ENCODE measurements at regions not wholly inside any gene's neighbourhood (a gene's known extent, or its start where the extent isn't known, plus 50 kb on each side); places are given as distances from the start of the nearest gene placed in this dataset.

GRCh38 chr6:5865506-5866031 lies 141.2 kb downstream of the NRN1 start:
- no peak overlapping the region for H3K4me3 ChIP-seq (ENCODE audit: low read depth, low read length)
- TF ChIP-seq MYC (IDR thresholded peaks at IDR 0.05; ENCODE audit: low read depth, low read length) (no peak), CTCF (IDR thresholded peaks at IDR 0.05; ENCODE audit: low read depth, low read length) (no peak)
- DNase-seq (ENCODE audit: low read depth) = peak; percentile 37

GRCh38 chr6:5860849-5861248 lies 145.9 kb downstream of the NRN1 start:
- TF ChIP-seq CTCF (IDR thresholded peaks at IDR 0.05; ENCODE audit: low read depth, low read length) = no peak
- TF ChIP-seq MAX (IDR thresholded peaks at IDR 0.05; ENCODE audit: low read depth, low read length) = no peak
- no peak overlapping the region for H3K4me3 ChIP-seq (ENCODE audit: low read depth, low read length)
- DNase-seq (ENCODE audit: low read depth) = no peak

GRCh38 chr6:5855787-5856470 lies 150.8 kb downstream of the NRN1 start:
- no peak for DNase-seq (ENCODE audit: low read depth)
- no peak overlapping the region for H3K4me3 ChIP-seq (ENCODE audit: low read depth, low read length)
- TF ChIP-seq MAX (IDR thresholded peaks at IDR 0.05; ENCODE audit: low read depth, low read length) = no peak
- TF ChIP-seq POLR2A (IDR thresholded peaks at IDR 0.05; ENCODE audit: extremely low read depth, insufficient read length) = no peak
- TF ChIP-seq CTCF (IDR thresholded peaks at IDR 0.05; ENCODE audit: low read depth, low read length) = no peak
- TF ChIP-seq MYC (IDR thresholded peaks at IDR 0.05; ENCODE audit: low read depth, low read length) = no peak

- TF ChIP-seq CTCF (IDR thresholded peaks at IDR 0.05; ENCODE audit: low read depth, low read length) (no peak), MAX (IDR thresholded peaks at IDR 0.05; ENCODE audit: low read depth, low read length) (no peak), POLR2A (IDR thresholded peaks at IDR 0.05; ENCODE audit: extremely low read depth, insufficient read length) (no peak)
- H3K4me3 ChIP-seq (ENCODE audit: low read depth, low read length) = no peak overlapping the region
- DNase-seq (ENCODE audit: low read depth) = no peak
Observed at GRCh38 chr6:5854899-5855298, 151.8 kb downstream of the NRN1 start.

- H3K4me3 ChIP-seq (ENCODE audit: low read depth, low read length) = no peak overlapping the region
- TF ChIP-seq POLR2A (IDR thresholded peaks at IDR 0.05; ENCODE audit: extremely low read depth, insufficient read length) (no peak), CTCF (IDR thresholded peaks at IDR 0.05; ENCODE audit: low read depth, low read length) (no peak), MAX (IDR thresholded peaks at IDR 0.05; ENCODE audit: low read depth, low read length) (no peak), MYC (IDR thresholded peaks at IDR 0.05; ENCODE audit: low read depth, low read length) (no peak)
Observed at GRCh38 chr6:5851261-5851757, 155.4 kb downstream of the NRN1 start.

GRCh38 chr6:5850848-5851255 lies 155.9 kb downstream of the NRN1 start:
- H3K4me3 ChIP-seq (ENCODE audit: low read depth, low read length) = no peak overlapping the region
- TF ChIP-seq CTCF (IDR thresholded peaks at IDR 0.05; ENCODE audit: low read depth, low read length) (no peak), MYC (IDR thresholded peaks at IDR 0.05; ENCODE audit: low read depth, low read length) (no peak), POLR2A (IDR thresholded peaks at IDR 0.05; ENCODE audit: extremely low read depth, insufficient read length) (no peak)
- no peak for DNase-seq (ENCODE audit: low read depth)

More at GRCh38 chr6:5851261-5851757, 155.4 kb downstream of the NRN1 start:
- DNase-seq (ENCODE audit: low read depth) = no peak

Data from NB4 (cell line).